ENCODE measurements at regions not wholly inside any gene's neighbourhood (a gene's known extent, or its start where the extent isn't known, plus 50 kb on each side); places are given as distances from the start of the nearest gene placed in this dataset.

GRCh38 chr4:18513861-18514260 is 492.3 kb upstream of the LCORL start:
- TF ChIP-seq CTCF (IDR thresholded peaks at IDR 0.05; ENCODE audit: insufficient read depth, low read length, poor library complexity, severe bottlenecking) (no peak), EZH2phosphoT487 (conservative IDR thresholded peaks at IDR 0.05; ENCODE audit: low read length) (no peak)

Data from SU-DHL-6 (cell line).